Stimulated activated CD4-positive, alpha-beta T cell treated with anti-CD3 and anti-CD28 coated beads, Interleukin-2, amount 100 ng/mL, for 48 hours (primary cell): ENCODE measurements at regions not wholly inside any gene's neighbourhood (a gene's known extent, or its start where the extent isn't known, plus 50 kb on each side); places are given as distances from the start of the nearest gene placed in this dataset.
"Not testable (repeated sequence)": the region's sequence is repeated elsewhere in the genome, so short reads cannot be mapped to it uniquely, and the experiment has no call there.

Source experiments
- DNase-seq, 2 donors: peaks; one replicate each; pipeline ENCODE4 v3.0.0-alpha.2; 2020

DNA sequence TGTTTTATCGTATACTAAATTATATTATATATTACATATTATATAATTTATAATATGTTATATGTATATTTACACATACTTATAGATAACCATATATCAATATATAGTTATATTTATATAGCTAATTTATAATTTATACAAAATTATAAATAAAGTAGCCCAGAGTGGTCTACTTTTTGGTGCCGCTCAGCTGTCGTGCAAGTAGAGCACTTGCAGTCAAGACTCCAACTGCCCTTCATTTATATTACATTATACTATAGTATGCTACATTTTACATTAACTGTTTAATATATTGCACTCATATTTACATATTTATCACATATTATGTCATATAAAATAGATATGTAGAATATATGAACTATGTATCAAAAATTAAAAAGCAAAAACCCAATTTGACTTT is 1124.7 kb upstream of the MIR17HG start:
- DNase-seq: no peak

DNA sequence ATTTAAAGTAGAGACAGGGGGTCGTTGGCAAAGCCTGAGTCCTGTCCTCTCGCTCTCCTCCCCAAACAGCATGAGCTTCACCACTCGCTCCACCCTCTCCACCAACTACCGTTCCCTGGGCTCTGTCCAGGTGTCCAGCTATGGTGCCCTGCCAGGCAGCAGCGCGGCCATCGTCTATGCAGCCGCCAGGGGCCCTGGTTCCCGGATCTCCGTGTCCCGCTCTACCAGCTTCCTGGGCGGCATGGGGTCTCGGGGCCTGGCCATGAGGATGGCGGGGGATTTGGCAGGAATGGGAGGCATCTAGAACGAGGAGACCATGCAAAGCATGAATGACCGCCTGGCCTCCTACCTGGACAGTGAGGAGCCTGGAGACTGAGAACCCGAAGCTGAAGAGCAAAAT is 1117.2 kb upstream of the MIR17HG start:
- no peak for DNase-seq

DNA sequence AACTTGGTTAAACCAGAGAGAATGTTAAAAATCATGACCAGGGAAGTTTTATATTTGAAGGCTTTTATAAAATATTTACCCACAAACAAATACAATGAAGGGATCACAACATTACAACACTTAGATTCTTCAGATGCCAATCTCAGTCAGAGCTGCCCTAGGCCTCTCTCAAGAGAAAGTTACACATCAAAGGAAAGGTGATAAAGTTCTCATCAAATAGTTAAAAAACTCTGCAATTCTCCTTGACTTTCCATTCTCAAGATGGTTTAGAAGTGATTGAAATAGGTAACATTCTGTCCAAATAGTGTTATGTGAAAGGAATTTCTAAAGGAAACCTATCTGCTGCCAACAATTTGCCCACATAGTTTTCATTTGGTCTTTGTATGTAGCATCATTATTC is 1115.2 kb upstream of the MIR17HG start:
- no peak for DNase-seq

DNA sequence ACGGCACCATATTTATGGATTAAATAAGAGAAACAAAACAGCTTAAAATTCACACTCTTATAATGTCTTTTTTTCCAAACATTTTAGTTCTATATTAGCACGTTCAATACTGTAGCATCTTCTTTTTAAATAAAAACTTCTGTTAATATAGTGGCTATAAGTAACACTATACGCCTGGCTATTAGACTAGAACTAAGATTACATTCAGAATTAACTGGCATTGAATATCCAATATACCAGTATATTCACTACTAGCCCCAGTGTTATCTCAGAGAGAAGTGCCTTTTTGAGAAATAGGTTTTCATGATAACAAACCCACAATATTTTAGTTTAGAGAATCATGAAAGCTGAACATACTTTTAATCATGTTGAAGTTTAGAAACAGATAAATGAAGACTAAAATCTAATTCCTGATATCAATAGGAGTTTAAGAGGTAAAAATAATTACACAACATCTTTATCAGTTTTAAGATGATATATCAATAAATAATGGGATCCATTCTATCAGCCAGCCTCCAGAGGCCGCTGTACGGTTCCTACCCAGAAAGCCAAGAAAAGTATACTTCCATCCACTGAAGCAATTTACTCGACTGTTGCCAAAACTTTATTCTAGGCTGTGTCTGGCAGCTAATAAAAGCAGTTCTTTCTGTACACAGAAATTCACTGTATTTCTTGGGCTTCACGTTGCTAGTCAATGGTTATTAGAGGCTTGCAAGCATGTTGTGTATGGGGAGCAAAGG is 1113.4 kb upstream of the MIR17HG start:
- no peak for DNase-seq

DNA sequence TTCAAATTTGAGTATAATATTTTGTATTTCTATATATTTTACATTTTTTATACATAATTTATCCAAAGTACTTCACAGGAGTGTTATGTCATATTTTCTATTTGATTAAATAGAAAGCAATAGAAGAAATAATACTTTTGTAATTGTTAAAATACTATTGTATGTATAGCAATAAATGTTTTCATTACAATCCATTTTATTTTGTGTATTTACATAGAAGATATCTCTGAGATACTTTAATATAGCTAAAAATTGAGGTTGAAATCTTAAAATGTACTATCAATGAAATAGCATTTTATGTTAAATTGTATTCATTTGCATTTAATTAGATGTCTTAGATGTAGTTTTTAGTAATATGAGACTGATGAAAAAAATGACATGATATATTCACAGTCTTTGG is 1109.6 kb upstream of the MIR17HG start:
- no peak for DNase-seq

DNA sequence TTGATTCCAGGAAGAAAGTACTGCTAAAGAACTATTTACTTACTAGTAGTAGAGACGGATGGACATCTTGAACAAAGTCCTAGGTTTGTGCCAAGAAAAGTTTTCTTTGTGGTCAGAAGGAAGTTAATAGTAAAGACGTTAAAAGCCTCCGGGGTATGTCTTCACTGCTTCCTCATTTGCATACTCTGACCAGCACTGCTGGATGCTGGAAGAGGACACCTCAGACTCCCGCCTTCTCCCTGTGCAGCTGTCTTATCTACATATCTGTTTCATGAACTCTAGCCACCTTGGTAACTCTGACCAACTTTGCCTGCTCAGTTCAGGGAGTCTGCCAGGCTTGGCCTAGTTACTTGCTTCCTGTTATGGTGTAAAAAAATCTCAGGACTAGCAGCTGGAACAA is 1109.1 kb upstream of the MIR17HG start:
- DNase-seq: no peak

DNA sequence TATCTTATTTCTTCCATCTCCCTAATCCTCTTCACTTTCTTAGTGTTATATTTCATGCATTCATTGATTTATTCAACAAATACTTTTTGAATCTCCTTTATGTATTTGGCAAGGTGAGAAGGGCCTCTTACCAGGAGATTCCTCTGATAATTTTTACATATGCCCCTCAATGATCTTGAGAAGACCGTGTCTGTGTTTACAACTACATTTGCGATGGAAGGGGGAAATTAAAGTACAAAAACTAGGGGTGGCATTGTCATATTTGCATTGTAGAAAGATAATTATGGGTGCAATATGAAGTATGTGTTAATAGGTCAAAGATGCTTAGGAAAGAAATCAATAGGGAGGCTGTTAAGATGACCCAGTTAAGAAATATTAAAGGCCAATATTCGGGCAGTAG is 1108.4 kb upstream of the MIR17HG start:
- DNase-seq: no peak

DNA sequence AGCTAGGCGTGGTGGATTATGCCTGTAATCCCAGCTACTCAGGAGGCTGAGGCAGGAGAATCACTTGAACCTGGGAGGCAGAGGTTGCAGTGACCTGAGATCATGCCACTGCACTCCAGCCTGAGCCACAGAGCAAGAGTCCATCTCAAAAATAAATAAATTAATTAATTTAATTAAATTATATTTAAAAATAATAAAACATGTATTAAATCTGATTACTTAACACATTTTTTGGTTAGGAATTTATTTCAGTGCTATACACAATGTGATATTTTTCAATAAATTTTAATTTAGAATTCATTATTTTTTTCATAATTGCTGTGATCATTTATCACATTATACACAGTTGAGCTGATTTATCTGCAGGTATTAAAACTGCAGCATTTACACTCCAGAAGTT is 1101.5 kb upstream of the MIR17HG start:
- DNase-seq: no peak

DNA sequence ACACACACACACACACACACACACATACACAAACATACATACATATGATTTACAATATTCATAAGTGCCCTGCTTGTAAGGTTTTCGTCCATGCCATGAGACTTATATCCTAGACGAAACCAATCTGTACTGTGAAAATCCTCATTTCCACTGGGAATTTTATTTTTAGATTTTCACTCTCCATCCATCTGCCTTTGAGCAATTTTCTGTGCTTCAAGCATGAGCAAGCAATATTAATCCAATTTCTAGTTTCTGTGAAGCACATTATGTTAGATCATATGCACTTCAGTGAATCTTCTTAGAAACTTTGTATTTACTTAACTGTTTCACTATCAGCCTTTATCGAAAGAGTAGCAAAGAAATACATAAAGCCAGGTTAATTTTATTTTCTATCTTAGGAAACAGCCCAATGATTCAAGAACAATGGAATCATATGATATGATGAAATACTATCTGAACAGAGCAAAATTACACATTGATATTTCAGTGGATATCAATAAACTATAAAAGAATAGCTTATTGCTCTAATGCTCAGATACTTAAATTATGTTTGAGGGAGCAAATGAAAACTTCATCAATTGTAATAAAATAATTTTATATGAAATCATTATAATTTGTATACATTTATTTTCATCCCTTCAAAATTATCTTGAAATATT is 1100.7 kb upstream of the MIR17HG start:
- no peak for DNase-seq

DNA sequence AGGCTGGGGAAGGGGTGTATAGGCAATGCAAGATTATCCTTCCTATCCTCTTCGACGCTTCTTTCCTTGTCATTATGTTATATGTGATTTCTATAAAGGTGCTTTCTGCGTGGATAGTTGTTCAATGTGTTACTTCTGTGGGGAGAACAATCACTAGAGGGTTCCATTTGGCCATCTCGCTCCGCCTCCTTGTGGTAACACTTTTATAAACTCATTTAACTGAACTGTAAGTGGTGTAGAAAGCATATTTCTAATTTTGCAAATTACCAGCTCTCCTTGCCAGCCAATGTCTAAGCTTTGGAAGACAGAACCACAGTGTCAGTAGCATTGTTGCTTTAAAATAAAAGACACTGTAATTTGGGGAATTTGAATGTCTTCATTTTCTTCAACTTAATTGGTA is 1093.7 kb upstream of the MIR17HG start:
- DNase-seq: no peak

DNA sequence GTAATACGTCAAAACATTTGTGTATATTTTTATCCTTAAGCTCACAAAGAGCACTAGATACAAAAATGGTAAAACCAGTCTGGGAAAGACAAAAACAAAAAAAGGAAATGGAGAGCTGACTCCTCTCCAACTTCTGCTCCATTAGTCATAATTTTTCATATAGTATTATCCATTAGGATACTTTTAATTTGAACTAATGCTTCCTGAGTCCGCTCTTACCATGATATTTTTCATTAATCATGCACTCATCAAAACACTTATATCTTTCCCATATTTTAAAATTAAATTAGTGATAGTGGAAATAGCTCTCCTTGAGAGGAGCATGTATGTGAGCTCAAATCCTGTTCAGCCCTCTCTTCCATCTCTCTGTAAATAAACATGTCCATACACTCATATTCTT is 1093.0 kb upstream of the MIR17HG start:
- DNase-seq: no peak

DNA sequence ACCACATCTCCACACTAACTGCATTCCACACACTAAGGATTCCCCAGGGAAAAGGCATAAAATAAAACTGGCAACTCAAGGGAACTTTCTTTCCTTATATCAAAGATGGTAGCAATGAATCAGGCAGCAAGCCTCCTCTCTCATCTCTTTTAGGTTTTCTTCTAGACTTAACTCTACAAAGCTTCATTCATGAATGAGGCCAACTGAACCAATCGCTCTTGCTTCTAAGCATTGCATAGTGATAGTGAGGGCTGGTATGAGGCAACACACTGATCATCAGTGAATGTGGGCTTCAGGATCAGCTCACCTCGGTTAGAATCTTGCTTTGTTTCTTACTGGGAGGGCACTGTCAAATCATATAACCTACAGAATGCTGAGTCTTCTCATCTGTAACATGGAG is 1090.7 kb upstream of the MIR17HG start:
- no peak for DNase-seq

DNA sequence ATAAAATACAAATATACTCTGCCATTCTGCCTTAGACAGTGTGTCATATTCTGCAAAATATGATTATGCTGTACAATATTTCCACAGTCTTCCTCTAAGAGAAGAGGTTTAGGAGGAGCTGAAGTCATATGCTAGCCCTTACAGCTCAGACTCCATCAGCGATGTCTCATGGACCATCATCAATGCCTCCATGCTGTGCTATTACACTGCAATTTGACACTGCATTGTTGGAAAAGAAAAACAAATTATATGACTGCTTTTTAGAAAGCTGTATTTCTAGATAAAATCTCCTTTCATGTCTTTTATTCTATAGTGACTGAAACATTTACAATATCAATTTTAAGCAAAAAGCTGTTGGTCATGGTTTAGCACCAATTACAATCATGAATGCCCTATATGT is 1089.4 kb upstream of the MIR17HG start:
- no peak for DNase-seq

DNA sequence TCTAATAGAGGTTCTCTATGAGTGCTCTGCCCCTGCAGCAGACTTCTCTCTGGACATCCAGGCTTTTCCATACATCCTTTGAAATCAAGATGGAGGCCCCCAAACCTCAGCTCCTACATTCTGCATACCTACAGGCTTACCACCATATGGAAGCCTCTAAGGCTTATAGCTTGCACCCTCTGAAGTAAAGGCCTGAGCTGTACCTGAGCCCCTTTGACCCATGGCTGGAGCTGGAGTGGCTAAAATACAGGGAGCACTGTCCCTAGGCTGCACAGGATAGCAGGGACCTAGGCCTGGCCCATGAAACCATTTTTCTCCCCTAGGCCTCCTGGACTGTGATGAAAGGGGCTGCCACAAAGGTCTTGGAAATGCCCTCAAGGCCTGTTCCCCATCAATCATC is 1086.1 kb upstream of the MIR17HG start:
- DNase-seq: no peak

DNA sequence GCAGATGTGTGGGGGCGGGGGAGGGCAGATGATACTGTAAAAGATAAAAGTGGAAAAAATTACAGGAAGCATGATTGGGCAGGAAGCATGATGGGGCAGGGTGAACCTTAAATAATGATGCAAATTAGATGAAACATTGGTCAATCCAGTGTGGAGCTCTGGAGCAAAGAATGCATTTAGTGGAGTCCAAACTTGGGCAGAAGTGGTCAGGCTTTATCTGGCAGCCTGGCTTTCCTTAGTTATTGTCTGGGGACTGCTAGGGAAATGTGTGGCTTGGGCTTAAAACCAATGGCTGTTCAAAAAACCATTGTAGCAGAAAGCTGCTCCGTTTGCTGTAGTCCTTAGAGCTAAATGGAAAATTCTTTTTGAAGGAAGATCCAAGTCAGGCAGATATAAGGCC is 1077.3 kb upstream of the MIR17HG start:
- DNase-seq: no peak

DNA sequence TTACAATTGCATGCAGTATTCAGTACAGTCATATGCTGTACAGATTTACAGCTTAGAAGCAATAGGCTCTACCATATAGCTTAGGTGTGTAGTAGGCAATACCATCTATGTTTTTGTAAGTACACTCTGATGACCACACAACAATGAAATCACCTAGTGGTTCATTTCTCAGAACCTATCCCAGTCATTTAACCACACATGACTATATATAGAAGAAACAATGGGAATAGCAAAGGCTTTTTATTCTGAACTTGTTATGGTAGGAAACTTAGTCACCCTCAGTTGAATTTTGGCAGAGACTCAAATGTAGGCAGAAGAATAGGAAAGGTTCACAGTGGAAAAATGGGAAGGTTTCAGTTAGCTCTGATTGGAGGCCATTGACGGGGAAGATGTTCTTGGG is 1075.1 kb upstream of the MIR17HG start:
- no peak for DNase-seq

DNA sequence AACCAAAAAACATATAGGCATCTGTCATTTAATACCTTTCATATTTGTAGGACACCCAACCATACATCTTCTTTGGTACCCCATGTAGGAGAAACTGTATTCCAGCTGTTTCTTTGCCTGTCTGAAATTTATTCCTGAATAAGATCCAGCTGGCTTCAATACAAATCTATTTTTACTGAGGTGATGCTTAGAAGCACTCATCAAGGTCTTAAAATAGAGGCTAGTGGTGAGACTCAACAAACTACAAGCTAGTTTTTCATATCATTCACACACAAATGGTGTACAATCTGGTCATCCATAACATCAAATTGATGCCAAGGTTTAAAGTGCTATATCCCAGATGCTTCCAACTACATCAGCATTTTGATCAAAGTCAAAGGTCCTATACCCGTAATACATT is 1071.3 kb upstream of the MIR17HG start:
- no peak for DNase-seq

DNA sequence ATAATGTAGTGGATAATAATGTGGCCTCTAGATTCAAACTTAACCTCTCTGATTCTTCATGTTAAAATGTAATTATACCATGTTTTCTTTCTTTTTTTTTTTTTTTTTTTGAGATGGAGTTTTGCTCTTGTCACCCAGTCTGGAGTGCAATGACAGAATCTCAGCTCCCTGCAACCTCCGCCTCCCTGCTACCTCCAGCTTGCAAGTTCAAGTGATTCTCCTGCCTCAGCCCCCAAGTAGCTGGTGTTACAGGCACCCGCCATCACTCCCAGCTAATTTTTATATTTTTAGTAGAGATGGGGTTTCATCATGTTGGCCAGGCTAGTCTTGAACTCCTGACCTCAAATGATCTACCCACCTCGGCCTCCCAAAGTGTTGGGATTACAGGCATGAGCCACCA is 1069.3 kb upstream of the MIR17HG start:
- not testable (repeated sequence) for DNase-seq

DNA sequence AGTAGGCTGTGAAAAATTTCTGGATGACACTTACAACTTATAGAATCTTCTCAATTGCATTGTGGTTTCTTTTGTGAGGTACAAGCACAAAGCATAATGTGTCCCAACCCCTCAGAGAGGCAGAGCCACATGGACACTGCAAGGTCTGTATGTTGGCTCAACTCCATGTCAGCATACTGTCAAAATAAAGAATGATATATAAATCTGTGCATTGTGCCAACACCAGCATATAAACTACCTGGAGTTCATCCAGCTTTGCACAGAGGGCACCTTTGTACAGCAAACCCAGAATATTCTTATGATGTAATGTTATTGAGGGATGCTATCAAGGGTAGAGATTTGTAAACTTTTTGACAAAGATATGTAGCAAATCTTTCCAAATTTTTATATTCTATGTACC is 1065.8 kb upstream of the MIR17HG start:
- DNase-seq: no peak

DNA sequence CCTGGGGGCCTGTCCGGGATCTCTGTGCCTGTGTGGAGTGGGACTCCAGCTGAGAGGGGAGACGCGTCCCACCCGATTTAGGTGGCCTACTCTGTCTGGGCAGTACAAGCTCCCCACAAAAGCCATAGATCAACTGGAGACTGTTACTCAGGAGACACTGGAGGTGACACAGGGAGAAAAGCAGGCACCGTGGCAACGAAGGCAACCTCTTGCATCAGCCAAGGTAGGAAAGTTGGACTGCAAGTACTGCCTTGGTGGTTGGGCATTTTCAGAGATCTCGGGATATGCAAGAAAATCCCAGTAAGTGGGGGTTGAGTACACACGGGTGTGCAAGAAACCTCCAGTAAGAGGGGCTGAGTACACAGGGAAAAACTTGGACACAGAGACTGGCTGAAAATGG is 1060.0 kb upstream of the MIR17HG start:
- DNase-seq: no peak

DNA sequence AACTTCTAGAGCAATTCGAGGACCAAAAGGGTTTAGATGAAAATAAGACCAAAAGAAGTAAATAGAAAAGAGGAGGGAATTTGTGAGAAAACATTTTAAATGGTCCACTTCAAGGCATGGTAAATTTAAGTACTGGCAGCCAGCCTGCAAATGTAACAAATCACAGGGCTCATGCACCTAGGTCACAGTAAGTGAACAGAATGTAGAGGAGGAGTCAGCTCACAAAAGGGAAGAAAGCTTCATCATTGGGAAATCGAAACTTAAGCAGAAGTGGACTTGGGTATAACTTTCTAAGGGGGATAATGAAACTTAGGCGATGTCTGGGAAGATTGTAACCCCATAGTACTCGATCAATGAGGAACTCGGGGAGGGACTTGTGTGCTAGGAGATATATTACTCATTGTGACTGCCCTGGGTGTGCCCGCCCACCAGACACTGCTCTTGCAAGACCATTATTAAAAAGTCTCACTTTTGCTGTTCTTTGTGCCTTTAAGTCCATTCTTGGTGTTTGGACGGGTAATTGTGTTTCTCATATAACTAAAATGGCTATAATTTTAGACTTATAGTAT is 1053.6 kb upstream of the MIR17HG start:
- DNase-seq: no peak

DNA sequence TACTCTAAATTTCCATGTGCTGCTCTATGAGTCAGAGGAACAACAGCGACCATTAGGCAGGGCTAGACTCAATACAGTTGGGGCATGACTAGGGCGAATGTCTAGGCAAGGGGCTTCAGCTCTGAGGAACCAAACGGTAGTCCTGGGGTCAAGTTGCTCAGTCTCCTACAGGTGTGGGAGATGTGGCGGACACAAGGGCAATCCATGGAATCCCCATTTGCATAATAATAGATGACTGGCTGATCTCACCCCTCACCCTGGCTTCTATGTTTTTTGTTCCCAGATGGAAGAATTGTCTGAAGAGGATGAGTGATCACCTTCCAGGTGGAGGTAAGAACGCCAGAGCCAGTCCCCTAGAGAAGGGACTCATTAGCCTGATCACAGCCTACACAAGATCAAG is 1048.2 kb upstream of the MIR17HG start:
- no peak for DNase-seq

DNA sequence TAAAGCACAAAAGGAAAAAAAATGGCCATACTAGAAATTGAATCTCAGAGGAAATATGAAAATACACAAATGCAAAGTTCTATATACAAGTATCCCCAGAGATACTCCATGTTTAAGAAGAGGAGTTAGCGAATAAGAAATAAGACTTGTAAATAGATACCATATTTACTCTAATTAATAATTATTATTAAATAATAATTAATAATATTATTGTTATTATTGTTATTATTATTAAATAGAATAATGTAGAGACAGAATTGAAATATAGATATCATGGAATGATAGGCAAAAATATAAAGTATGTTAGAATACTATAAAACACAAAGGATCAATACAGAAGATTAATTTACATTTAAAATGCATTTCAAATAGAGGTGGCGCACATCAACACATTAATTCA is 1047.5 kb upstream of the MIR17HG start:
- DNase-seq: no peak

DNA sequence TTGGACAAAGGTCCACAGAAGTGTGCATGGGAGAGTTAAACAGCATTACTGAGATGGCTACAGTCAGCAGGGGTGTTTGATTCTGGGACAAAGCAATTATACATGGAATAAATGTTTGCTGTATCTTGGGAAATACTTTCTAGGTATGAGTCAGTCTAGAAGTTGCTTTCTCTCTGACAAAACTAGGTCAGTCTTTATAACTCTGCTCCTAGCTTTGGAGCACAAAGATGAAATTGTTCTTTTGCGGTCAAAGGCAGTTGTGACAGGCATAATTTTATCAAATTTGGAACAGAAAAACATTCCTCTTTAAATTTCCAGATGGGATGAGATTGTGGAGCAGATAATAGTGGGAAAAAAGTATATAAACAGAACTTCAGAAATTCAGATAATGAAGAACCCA is 1045.4 kb upstream of the MIR17HG start:
- DNase-seq: no peak

DNA sequence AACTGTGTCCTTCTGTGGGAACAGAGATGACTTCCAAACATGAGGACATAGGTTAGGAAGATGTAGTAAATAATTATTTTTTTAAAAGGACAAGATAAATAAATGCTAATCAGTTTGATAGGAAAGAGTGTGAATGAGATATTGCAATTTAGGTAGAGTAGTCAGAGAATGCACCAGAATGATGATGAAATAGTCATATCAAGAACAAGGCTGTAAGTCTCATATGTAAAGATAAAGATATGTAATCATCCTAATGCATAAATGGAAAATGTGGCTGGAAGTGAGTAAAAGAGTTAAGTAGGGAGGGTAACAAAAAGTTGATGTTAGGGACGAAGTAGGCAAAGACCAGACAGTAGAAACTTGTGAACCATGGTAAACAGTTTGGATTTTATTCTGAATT is 1041.7 kb upstream of the MIR17HG start:
- DNase-seq: no peak
